ENCODE measurements at regions not wholly inside any gene's neighbourhood (a gene's known extent, or its start where the extent isn't known, plus 50 kb on each side); places are given as distances from the start of the nearest gene placed in this dataset.

DNA sequence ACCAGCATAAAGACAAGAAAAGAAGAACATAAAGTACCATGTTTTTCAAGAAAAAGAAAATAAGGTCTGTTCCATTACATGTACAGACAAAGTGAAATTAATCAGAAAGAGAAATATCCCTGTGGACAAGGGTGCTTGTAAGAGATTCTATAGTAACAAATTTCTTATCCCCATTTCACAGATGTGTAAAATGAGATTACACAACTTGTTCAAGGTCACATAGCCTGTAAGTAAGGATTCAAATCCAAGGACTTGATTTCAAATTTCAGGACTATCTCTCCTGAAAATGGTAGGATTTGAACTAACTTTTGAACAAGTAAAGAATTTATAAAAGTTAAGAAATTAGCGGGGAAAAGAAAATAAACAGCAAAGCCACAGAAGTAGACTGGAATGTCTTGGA, 248.2 kb upstream of the SLC39A10 start:
- no peak for DNase-seq (ENCODE audit: low read depth)

DNA sequence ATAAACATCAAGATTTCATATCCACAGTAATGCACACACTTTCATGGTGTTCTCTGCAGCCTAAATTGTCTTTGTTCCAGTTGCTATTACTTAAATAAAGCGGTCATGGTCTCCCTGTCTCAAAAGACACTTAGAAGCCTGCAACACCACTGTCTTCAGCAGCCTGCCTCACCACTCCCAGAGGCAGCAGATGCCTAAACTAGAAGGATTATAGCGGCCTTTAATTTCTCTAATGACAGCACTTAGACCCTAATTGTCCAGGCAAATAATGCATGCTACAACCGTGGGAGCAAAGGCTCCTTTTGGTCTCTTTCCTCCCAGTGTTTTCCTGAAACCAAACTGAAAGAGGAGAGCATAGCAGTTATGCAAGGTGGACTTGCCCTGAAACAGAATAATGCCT, 248.8 kb upstream of the SLC39A10 start:
- no peak for DNase-seq (ENCODE audit: low read depth)

DNA sequence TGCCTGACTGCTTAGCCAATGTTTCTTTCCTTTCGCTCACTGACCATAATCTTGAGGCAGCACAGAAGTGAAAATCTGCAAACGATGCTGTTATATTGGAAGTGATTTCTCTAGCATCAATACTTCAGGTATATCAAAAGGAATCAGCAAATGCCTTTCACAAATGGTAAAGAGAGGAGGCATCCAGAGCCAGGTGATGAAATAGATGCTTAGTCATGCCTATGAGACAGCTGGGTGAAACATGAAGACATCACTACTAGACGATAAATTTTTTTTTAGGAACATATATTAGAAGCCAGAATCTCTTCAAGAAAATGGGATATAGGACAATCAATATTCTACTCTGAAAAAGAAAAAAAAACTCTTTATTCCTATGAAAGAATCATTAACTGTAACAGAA, 249.2 kb upstream of the SLC39A10 start:
- DNase-seq (ENCODE audit: low read depth), result no peak

DNA sequence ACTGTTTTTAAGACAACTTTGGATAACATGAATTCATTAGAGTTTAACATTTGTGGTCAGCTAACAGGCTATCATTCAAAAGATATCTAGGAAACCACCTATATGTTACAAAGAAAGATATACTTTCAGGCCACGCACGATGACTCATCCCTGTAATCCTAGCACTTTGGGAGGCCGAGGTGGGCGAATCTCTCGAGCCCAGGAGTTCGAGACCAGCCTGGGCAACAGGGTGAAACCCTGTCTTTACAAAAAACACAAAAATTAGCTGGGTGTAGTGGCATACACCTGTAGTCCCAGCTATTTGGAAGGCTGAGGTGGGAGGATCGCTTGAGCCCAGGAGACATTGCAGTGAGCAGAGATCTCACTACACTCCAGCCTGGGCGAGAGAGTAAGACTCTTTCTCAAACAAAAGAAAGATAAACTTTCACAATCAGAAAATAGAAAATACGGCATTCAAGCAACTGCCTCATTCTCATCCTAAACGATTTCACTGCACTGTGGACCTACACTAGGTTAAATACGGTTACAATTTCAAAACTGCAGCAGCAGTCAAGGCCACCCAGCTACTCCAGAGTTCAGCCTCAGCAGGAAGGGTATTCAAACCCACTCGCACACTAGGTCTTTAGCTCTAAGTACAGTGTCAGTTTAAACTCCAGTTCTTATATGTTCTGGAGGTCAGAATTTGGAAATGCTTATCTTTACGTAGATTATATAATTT, 250.0 kb upstream of the SLC39A10 start:
- no peak for DNase-seq (ENCODE audit: low read depth)

DNA sequence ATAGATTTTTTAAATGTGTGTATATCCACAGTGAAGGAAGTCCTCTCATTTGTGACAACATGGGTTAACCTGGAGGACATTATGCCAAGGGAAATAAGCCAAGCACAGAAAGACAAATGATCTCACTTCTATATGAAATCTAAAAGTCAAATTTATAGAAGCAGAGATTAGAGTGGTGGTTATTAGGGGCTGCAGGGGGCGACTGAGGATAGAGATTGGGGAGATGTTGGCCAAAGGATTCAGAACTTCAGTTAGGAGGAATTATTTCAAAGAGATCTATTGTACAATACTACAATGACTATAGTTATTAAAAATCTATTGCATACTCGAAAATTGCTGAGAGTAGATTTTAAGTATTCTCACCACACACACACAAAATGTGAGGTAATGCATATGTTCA, 252.4 kb upstream of the SLC39A10 start:
- no peak for DNase-seq (ENCODE audit: low read depth)

DNA sequence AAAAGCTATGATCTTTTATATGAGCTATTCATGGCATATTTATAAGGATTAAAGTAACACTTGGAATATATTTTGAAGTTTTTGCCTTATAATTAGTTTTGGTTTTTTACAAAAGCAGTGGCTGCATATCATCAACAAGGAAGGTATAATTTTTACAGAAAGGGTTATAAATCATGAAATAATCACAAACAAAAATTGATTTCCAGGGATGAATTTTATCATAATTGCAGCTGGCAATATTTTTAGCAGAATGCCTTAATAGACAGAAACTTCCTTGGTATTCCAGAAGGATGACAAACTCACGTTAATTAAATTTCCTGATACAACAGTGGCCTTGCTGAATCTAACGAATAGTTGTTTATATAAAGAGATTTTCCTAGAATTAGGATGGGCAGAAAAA, 260.5 kb upstream of the SLC39A10 start:
- DNase-seq (ENCODE audit: low read depth), result no peak

DNA sequence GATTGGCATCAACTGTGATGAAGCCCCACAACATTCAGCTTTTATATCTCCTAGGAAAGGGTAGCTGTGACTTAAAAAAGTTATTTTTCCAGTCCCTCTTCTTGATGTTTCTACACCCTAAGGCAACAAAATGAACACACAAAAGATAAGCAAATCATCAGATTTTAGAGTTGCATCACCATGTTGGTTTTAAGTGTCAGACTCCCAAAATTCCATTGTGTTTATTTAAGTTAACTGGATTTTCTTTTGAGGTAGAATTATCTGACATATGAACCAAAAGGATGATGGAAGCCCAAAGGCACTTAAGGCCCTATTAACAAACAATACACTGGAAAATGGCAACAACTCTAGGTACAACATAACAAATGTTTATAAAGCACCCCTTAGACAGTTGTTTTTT, 261.7 kb upstream of the SLC39A10 start:
- DNase-seq (ENCODE audit: low read depth), result no peak

DNA sequence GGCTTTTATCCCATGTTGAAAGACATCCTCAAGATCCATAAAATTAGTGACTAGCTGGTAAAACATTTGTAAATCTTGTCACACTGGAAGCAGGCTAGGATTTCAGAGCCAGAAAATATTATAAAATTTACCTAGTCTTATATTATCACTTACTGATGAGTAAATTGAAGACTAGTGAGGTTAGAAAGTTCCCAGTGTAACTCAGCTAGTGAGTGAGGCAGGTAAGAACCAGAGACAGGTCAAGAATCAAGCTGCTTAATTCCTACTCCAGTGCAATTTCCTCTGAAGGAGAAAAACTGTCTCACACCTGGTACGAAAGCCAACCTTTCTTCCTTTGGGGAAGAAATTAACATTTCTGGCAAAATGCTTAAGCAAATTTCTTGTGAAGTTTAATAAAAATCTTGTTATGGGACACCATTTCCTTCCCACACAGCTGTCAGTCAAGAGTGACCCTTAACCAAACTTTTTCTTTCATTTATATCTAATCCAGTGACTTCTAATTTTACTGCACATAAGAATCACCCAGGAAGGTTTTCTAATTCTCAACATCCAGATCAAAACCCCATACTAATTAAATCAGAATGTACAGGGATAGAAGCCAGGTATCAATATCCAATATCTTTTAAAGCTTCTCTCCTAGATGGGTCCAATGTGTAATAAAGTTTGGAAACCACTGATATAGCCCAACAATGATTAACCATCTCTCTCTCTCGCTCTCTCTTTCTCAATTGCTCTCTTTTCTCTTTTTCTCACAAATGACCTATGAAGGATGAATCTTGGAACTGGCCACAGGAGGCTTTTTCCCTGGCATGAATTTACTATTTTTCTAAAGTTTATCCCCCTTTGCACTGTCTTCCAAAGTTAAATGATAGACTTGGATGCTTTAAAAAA, 264.3 kb upstream of the SLC39A10 start:
- DNase-seq (ENCODE audit: low read depth), result no peak

DNA sequence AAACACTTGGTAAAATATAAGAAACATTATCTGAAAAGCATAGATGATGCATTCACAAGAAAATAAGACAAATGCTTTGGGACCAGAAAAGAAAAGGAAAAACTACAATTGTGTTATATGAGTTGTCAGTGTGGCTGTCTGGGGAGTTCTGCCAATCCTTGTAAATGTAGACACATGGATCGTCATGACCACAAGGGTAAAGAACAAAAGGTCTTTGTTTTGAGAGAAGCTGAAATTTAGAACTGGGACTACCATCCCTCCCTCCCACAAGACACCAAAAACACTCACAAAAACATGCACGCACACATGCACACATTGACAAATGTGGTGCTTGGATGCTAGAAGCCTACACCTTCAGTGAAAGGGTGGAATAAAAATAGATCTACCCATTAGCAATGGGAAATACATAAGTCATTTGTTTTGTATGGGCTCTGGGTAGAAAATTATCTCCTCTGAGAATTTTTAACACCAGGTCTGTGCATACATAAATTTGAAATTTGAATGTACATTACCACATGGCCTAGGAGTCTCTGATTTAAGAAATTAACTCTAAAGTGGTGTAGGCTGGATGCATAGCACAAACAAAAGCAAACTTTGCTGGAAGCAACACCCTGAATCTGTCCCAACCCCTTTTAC, 266.2 kb upstream of the SLC39A10 start:
- no peak for DNase-seq (ENCODE audit: low read depth)

DNA sequence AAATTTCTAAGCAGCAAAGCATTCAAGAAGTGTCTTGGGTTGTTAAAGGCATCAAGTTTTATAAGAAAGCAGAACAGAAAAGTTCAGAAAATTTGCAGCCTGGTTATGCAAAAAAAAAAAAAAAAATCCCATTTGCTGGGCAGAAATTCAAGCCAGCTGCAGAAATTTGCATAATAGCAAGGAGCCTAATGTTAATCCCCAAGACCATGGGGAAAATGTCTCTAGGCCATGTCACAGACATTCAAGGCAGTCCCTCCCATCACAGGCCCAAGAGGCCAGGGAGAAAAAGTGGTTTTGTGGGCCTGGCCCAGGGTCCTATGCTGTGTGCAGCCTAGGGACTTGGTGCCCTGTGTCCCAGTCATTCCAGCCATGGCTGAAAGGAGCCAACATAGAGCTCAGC, 269.0 kb upstream of the SLC39A10 start:
- no peak for DNase-seq (ENCODE audit: low read depth)

DNA sequence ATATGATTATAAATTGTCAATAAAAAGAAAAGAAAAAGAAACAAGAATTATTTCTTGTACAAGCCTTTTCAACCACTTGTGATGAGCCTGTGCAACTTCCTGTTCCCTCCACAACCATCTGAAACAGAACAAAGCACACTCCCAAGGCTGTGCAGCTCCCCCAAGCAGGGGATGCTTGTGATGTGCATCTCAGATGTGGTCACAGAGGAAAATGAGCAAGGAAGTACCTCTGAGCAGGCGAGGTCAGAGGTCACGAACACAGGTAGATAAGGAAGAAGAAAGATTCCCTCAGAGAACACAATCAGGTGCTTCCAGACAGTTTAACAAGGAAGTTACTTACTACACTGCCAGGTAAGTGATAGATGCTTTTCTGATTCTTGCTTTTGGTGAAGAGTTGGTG, 274.8 kb upstream of the SLC39A10 start:
- DNase-seq (ENCODE audit: low read depth), result no peak

DNA sequence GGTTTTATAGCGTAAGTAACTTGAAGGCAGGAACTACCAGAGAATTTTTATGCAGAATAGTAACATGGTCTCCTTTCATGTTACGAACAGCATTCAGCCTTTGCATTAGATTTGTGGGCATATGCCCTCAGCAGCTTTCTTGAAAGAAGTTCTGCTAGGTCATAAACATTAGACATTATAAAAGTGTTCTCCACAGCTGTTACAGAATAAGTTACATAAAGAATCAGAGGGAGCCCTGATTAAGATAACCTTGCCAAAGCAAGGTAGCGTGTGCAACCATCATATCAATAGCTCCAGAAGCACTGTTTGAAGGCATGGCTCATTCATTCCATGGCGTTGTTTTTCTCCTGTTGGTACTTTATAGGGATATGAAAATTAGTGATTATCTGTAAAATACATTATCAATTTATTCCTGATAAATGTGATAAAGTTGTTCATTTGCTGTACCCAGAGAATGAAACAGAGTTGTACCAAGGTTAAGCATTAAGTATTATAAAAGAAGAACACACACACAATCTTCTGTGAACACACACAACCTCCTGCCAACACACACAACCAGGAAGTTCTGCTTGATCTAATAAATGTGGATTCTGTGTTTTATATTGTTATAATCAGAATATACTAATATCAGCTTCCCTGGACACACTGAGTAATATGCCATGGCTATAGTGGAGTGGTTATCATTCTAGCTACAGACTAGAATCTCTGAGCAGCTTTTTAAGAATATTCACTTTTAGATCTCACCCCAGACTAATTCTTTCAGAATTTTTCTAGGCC, 286.7 kb upstream of the SLC39A10 start:
- DNase-seq (ENCODE audit: low read depth), result no peak

DNA sequence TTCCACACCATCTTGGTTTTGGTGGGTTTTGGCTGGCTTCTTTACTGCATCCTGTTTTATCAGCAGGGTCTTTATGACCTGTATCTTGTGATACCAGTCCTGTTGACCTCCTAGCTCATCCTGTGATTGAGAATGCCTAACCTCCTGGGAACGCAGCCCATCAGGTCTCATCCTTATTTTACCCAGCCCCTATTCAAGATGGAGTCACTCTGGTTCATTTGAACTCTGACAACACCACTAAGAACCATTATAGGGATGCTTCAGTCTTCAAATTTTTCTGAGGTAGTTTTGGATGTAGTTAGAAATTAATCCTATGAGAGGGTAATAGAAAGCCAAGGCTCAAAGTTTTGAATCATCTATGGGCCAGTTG, 287.8 kb upstream of the SLC39A10 start:
- no peak for DNase-seq (ENCODE audit: low read depth)

DNA sequence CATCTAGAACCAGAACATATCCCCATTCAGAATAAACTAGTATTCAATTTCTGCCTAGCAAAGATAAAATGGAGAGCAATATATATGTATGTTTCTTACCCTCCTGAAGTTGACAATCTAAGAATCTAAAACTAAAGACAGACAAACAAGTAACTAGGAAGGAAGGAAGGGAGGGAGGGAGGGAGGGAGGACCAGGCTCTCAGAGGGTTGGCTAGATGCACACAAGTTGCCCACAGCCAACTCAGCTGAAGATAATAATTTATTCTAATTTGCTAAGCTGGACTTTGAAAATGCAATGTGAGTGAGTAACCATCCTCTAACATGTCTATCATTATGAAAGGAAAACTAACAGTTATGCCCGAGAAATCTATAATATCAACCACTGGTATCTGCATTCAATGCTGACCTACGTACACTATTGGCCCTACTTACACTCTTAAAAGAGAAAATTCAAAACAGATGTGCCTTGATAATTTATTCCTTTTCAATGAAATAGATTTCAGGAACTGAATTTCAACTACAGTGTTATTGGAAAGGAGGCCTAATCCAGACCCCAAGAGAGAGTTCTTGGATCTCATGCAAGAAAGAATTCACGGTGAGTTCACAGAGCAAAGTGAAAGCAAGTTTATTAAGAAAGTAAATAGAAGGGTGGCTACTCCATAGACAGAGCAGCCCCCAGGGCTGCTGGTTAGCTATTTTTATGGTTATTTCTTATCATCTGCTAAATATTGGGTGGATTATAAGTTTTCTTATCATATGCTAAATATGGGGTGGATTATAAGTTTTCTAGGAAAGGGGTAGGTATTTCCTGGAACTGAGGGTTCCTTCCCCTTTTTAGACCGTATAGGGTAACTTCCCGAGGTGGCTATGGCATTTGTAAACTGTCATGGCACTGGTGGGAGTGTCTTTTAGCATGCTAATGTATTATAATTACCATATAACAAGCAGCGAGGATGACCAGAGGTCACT, 288.5 kb upstream of the SLC39A10 start:
- peak; percentile 76 for DNase-seq (ENCODE audit: low read depth)

DNA sequence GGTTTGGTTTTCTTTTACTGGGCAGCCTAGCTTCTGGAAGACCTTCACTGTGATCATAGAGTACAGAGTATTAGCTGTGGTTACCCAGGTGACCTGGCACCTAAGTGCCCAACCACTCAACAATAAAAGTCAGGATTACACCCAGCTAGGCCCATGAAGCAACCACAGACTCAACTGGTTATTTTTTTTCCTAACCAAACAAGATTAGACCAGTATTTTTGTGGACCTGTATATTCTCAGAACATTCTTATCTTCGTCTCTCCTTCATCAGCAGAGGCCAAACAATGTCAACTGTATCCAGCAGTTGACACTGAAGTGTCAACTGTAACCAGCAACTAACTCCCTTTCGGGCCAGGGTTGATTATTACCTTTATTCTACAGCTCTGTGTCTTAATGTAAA, 289.2 kb upstream of the SLC39A10 start:
- no peak for DNase-seq (ENCODE audit: low read depth)

DNA sequence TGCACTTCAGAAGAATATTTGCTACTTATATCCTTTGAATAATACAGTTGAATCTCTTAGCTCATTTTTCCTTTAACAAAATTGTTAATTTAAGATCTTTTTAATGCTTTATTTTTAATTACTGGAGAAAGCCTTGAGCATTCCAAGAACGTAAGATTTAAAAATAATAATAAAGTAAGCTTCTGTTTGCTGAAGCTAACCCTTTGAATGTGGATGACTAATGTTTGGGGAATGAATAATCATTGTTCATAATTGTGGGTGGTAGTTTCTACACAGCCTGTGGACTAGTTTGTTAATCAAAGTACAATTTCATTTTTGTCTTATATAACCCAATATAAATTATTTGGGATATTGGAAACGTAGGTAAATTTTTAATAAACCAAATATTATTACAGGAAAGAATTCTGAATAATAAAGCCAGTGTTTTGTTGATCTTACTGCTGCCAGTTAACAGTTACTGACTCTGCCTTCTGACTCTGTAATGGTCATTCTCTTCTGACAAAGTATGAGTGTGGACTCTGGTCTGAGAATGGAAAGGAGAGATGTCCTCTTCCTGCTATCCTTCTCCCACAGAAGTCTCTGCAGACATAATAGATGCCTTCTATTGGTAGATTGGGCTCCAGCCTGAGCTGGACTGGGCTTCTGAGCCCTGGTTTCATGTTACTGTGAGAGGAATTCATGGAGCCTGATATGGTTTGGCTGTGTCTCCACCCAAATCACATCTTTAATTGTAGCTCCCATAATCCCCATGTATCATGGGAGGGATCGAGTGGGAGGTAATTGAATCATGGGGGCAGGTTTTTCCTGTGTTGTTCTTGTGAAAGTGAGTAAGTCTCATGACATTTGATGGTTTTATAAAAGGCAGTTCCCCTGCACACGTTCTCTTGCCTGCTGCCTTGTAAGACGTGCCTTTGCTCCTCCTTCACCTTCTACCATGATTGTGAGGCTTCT, 292.7 kb upstream of the SLC39A10 start:
- no peak for DNase-seq (ENCODE audit: low read depth)

DNA sequence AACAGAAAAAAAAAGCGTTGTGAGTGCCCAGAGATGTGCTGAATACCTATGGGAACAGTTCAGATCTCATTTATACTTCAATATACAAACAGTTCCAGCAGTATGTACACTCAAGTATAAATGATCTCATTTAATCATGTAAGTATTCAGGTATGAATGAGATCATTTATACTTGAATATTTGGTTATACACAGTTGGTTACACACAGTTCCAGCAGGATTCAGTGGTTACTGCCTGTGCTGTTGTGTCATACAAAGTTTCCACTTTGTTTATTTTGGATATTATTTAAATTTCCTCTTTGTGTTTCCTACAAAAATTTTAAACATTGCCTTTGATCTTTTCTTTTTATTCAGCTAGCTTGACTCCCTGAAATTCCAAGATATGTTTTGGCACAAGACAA, 293.5 kb upstream of the SLC39A10 start:
- no peak for DNase-seq (ENCODE audit: low read depth)

DNA sequence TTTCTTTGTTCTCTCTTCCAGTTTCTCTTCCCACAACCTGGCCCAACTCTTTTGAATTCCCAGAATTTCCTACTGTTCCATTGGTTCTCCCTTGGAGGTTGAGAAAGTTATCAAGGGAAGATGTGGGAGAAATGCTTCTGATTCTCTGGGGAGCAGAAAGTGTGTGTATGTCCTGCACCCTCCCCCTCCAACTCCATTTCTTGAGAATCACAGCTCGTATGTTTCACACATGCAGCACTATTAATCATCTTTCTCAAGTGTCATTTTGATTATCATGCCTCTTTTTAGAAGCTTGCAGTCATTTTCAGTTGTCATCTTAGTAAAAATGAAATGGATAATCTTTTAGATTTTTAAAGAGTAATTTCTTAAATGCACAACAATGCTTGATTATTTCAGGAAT, 296.8 kb upstream of the SLC39A10 start:
- no peak for DNase-seq (ENCODE audit: low read depth)

DNA sequence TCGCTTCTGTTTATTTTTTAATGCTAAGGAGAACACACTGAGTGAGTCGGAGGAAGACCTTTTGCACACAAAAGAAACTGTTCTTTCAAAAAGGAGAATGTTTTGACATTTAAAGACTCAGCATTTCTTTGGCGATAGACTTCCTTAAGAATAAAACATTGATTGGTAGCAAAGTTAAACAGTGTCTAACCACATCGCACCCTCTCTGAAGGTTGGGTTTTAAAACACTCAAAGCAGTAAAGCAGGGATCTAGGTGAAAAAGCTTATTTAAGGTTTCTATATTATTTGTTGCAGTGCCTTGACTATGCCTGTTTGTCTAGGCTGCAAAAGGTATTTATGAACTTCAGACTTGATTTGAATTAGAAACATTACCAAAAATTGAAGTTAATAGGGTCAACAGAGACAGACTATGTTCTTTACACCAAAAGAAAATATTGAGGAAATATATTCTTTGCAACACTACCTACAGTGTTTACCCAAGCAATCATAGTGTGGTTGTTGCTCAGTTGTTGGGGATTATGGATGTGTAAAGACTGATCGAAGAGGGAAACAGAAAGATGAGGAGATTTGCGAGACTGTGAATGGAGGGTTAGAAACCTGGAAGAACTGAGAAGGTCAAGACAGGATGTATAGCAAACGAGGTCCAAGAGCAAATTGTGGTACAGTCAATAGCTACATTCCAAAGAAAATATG, 297.8 kb upstream of the SLC39A10 start:
- DNase-seq (ENCODE audit: low read depth), result no peak

Measured in CMK (cell line).